HG03103 (cell line): ENCODE measurements at regions not wholly inside any gene's neighbourhood (a gene's known extent, or its start where the extent isn't known, plus 50 kb on each side); places are given as distances from the start of the nearest gene placed in this dataset.
"Not testable (repeated sequence)": the region's sequence is repeated elsewhere in the genome, so short reads cannot be mapped to it uniquely, and the experiment has no call there.

Source experiments
- ATAC-seq: cut with Tn5 transposase; IDR thresholded peaks from one replicate; pipeline ENCODE4 v1.9.1; 2021; ENCODE audit warnings: low read depth; ENCODE audit not compliant: unreplicated experiment

- no peak for ATAC-seq
Observed at GRCh38 chr5:158456756-158457155, 597.8 kb upstream of the CLINT1 start.

- ATAC-seq = no peak
Observed at GRCh38 chr5:158456241-158456640, 597.3 kb upstream of the CLINT1 start.

GRCh38 chr5:158451993-158452672 is 593.2 kb upstream of the CLINT1 start:
- ATAC-seq = no peak

- ATAC-seq = no peak
Observed at GRCh38 chr5:158451203-158451992, 592.5 kb upstream of the CLINT1 start.

GRCh38 chr5:158450751-158451171 is 591.8 kb upstream of the CLINT1 start:
- ATAC-seq = no peak

- not testable (repeated sequence) for ATAC-seq
Observed at GRCh38 chr5:158446761-158447160, 587.8 kb upstream of the CLINT1 start.

GRCh38 chr5:158439204-158439603 is 580.3 kb upstream of the CLINT1 start:
- not testable (repeated sequence) for ATAC-seq

GRCh38 chr5:158436271-158437065 is 577.5 kb upstream of the CLINT1 start:
- ATAC-seq = no peak

GRCh38 chr5:158435161-158435616 is 576.2 kb upstream of the CLINT1 start:
- ATAC-seq = peak; percentile 69

- no peak for ATAC-seq
Observed at GRCh38 chr5:158434749-158435148, 575.8 kb upstream of the CLINT1 start.

GRCh38 chr5:158433634-158434033 is 574.7 kb upstream of the CLINT1 start:
- ATAC-seq = no peak

- no peak for ATAC-seq
Observed at GRCh38 chr5:158431369-158432029, 572.6 kb upstream of the CLINT1 start.

GRCh38 chr5:158430798-158431167 is 571.8 kb upstream of the CLINT1 start:
- no peak for ATAC-seq

- no peak for ATAC-seq
Observed at GRCh38 chr5:158430166-158430797, 571.3 kb upstream of the CLINT1 start.

GRCh38 chr5:158429564-158429963 is 570.6 kb upstream of the CLINT1 start:
- no peak for ATAC-seq

GRCh38 chr5:158423623-158424200 is 564.8 kb upstream of the CLINT1 start:
- no peak for ATAC-seq

- no peak for ATAC-seq
Observed at GRCh38 chr5:158422653-158423515, 563.9 kb upstream of the CLINT1 start.

- ATAC-seq = no peak
Observed at GRCh38 chr5:158421319-158421718, 562.4 kb upstream of the CLINT1 start.

GRCh38 chr5:158419186-158419585 is 560.2 kb upstream of the CLINT1 start:
- no peak for ATAC-seq
